DND-41 (cell line): ENCODE measurements at regions not wholly inside any gene's neighbourhood (a gene's known extent, or its start where the extent isn't known, plus 50 kb on each side); places are given as distances from the start of the nearest gene placed in this dataset.

Experiments used
- CTCF ChIP-seq: IDR thresholded peaks from 2 replicates; pipeline ENCODE4 v1.5.1; 2012; ENCODE audit warnings: borderline replicate concordance, low read length, moderate library complexity, mild to moderate bottlenecking; ENCODE audit not compliant: poor library complexity, severe bottlenecking; ENCODE audit errors: extremely low read depth
- EZH2 ChIP-seq: IDR thresholded peaks from 3 replicates; pipeline ENCODE4 v1.6.1; 2012; ENCODE audit warnings: borderline replicate concordance, low read depth, mild to moderate bottlenecking, moderate library complexity, low read length, inconsistent platforms; ENCODE audit not compliant: severe bottlenecking

- no peak for TF ChIP-seq CTCF
- no peak for TF ChIP-seq EZH2
Measured at GRCh38 chr6:121767211-121767610, 331.8 kb downstream of the GJA1 start.
